Aorta (tissue), 5 donors: ENCODE measurements at regions not wholly inside any gene's neighbourhood (a gene's known extent, or its start where the extent isn't known, plus 50 kb on each side); places are given as distances from the start of the nearest gene placed in this dataset.

Source experiments
- ATAC-seq: fragments of 200-7000 bp; cut with Tn5 transposase; one replicate; pipeline ENCODE4 v1.9.1; 2022; ENCODE audit warnings: moderate library complexity; ENCODE audit not compliant: low FRiP score
- DNase-seq, 2 donors: peaks; one replicate each; pipeline ENCODE4 v3.0.0-alpha.2; 2020
- H3K27ac ChIP-seq, 2 donors: one replicate each; pipeline ENCODE4 v1.5.1; 2013; ENCODE audit warnings: low read length in 2 of 2, mild to moderate bottlenecking in 2 of 2, moderate library complexity in 2 of 2, control low read depth in 1 of 2, inconsistent platforms in 1 of 2, low read depth in 1 of 2
- H3K27me3 ChIP-seq, 2 donors: one replicate each; pipeline ENCODE4 v1.6.1; 2013; ENCODE audit warnings: control low read depth in 1 of 2, low read length in 1 of 2, mild to moderate bottlenecking in 1 of 2, moderate library complexity in 1 of 2; ENCODE audit not compliant: insufficient read depth in 2 of 2, control insufficient read depth in 1 of 2
- H3K36me3 ChIP-seq, 2 donors: one replicate each; pipeline ENCODE4 v1.6.1; 2013; ENCODE audit warnings: control low read depth in 1 of 2, low read length in 1 of 2, mild to moderate bottlenecking in 1 of 2; ENCODE audit not compliant: insufficient read depth in 2 of 2, control insufficient read depth in 1 of 2
- H3K4me1 ChIP-seq, 2 donors: one replicate each; pipeline ENCODE4 v1.6.1; 2013; ENCODE audit warnings: low read length in 2 of 2, control low read depth in 1 of 2, mild to moderate bottlenecking in 1 of 2, moderate library complexity in 1 of 2; ENCODE audit not compliant: insufficient read depth in 2 of 2, control insufficient read depth in 1 of 2
- H3K4me3 ChIP-seq, 2 donors: one replicate each; pipeline ENCODE4 v1.5.1; 2013; ENCODE audit warnings: low read length in 2 of 2, control low read depth in 1 of 2, mild to moderate bottlenecking in 1 of 2
- H3K9me3 ChIP-seq: one replicate; pipeline ENCODE4 v1.6.1; 2013; ENCODE audit warnings: mild to moderate bottlenecking, low read length; ENCODE audit not compliant: control insufficient read depth
- WGBS, 2 donors: extraction: QIAGEN DNeasy Blood & Tissue Kit; methylation state at CpG; one replicate each; pipeline ENCODE4 v1.1.7; 2013; 5-methylcytosine and 5-hydroxymethylcytosine counted together
- intact Hi-C, 2 donors: fragments of 100-400 bp; cut with DNase I; formaldehyde crosslinking; loops; one replicate each; pipeline versions ENCODE4 v1.14.2 to v1.15.0; 2022
- donor health status: healthy with polysubstance abuse.
- donor health status: Bipolar disorder and iron deficiency.
- donor health status: DM: no; HTN: no; CAD: no.
- donor health status: DM: no; HTN: no; CAD: no.
- donor health status: DM: yes; HTN: yes; CAD: no.

GRCh38 chr2:204223046-204223445 is 286.5 kb downstream of the ICOS start:
- 96 to 97% methylated on average over 6 of the region's 6 CpGs for WGBS, 2 donors
- H3K4me3 ChIP-seq, result no peak overlapping the region
- intact Hi-C loops, result no loop called here
- no peaks in the 10 kb centered on the region for H3K36me3 ChIP-seq
- H3K9me3 ChIP-seq, result no peaks in the 10 kb centered on the region
- no peak overlapping the region for H3K27ac ChIP-seq
- no peak for ATAC-seq
- no peaks in the 10 kb centered on the region for H3K27me3 ChIP-seq
- no peaks in the 10 kb centered on the region for H3K4me1 ChIP-seq
- DNase-seq, result no peak

- ATAC-seq (no peak), DNase-seq (no peak)
- Histone ChIP-seq H3K27me3 (no peaks in the 10 kb centered on the region), H3K4me1 (no peaks in the 10 kb centered on the region), H3K4me3 (no peak overlapping the region), H3K9me3 (no peaks in the 10 kb centered on the region), H3K36me3 (no peaks in the 10 kb centered on the region), H3K27ac (no peak overlapping the region)
- WGBS, 2 donors, result 95 to 96% methylated on average over 9 of the region's 9 CpGs
- intact Hi-C loops, result no loop called here
Observed at GRCh38 chr2:204223544-204223943, 287.0 kb downstream of the ICOS start.

- Histone ChIP-seq H3K9me3 (no peaks in the 10 kb centered on the region), H3K27me3 (no peaks in the 10 kb centered on the region)
Observed at GRCh38 chr2:204225671-204226073, 289.1 kb downstream of the ICOS start.

GRCh38 chr2:204226305-204226880 is 289.8 kb downstream of the ICOS start:
- intact Hi-C loops, result no loop called here
- Histone ChIP-seq H3K9me3 (no peaks in the 10 kb centered on the region), H3K27me3 (no peaks in the 10 kb centered on the region), H3K4me1 (no peaks in the 10 kb centered on the region), H3K36me3 (no peaks in the 10 kb centered on the region), H3K4me3 (no peak overlapping the region), H3K27ac (no peak overlapping the region)
- ATAC-seq (no peak), DNase-seq (no peak)
- WGBS, 2 donors, result 8 to 22% methylated on average over 9 of the region's 9 CpGs

More at GRCh38 chr2:204225671-204226073, 289.1 kb downstream of the ICOS start:
- intact Hi-C loops, result no loop called here
- DNase-seq (no peak), ATAC-seq (no peak)
- Histone ChIP-seq H3K4me1 (no peaks in the 10 kb centered on the region), H3K36me3 (no peaks in the 10 kb centered on the region), H3K27ac (no peak overlapping the region), H3K4me3 (no peak overlapping the region)
- WGBS, 2 donors, result 92 to 97% methylated on average over 2 of the region's 2 CpGs

GRCh38 chr2:204228169-204228886 is 291.8 kb downstream of the ICOS start:
- Histone ChIP-seq H3K36me3 (no peaks in the 10 kb centered on the region), H3K27ac (no peak overlapping the region), H3K9me3 (no peaks in the 10 kb centered on the region), H3K27me3 (no peaks in the 10 kb centered on the region), H3K4me3 (no peak overlapping the region), H3K4me1 (no peaks in the 10 kb centered on the region)
- WGBS, 2 donors, result 60 to 64% methylated on average over 8 of the region's 8 CpGs
- no peak for ATAC-seq
- intact Hi-C loops, result no loop called here
- no peak for DNase-seq

- Histone ChIP-seq H3K4me3 (no peak overlapping the region), H3K9me3 (no peaks in the 10 kb centered on the region), H3K36me3 (no peaks in the 10 kb centered on the region), H3K4me1 (peaks cover 4 to 8% of the 10 kb centered on the region in 2 donors), H3K27me3 (no peaks in the 10 kb centered on the region), H3K27ac (no peak overlapping the region)
- WGBS, 2 donors, result 95 to 96% methylated on average over 3 of the region's 3 CpGs
- DNase-seq (no peak), ATAC-seq (no peak)
- intact Hi-C loops, result no loop called here
Observed at GRCh38 chr2:204234248-204234647, 297.7 kb downstream of the ICOS start.

- intact Hi-C loops, result no loop called here
- H3K4me3 ChIP-seq, result no peak overlapping the region
- no peaks in the 10 kb centered on the region for H3K27me3 ChIP-seq
- no peaks in the 10 kb centered on the region for H3K36me3 ChIP-seq
- H3K27ac ChIP-seq, result peak overlapping the region in 1 of 2 donors; percentile 57
- DNase-seq (peak in 1 of 2 donors; percentile 55), ATAC-seq (peak; percentile 33)
- H3K9me3 ChIP-seq, result no peaks in the 10 kb centered on the region
- H3K4me1 ChIP-seq, result peaks cover 4 to 8% of the 10 kb centered on the region in 2 donors
- 46 to 50% methylated on average over 4 of the region's 4 CpGs for WGBS, 2 donors
Observed at GRCh38 chr2:204234879-204235278, 298.3 kb downstream of the ICOS start.

- Histone ChIP-seq H3K9me3 (no peaks in the 10 kb centered on the region), H3K4me3 (no peak overlapping the region), H3K4me1 (peaks cover 4 to 8% of the 10 kb centered on the region in 2 donors), H3K27me3 (no peaks in the 10 kb centered on the region), H3K27ac (no peak overlapping the region), H3K36me3 (no peaks in the 10 kb centered on the region)
- WGBS, 2 donors, result 58 to 67% methylated on average over 4 of the region's 4 CpGs
- DNase-seq (no peak), ATAC-seq (no peak)
- intact Hi-C loops, result no loop called here
Observed at GRCh38 chr2:204237416-204237815, 300.9 kb downstream of the ICOS start.
